ENCODE measurements at regions not wholly inside any gene's neighbourhood (a gene's known extent, or its start where the extent isn't known, plus 50 kb on each side); places are given as distances from the start of the nearest gene placed in this dataset.

- no peak overlapping the region for H3K4me3 ChIP-seq (ENCODE audit: low read depth, low read length)
- no peak for TF ChIP-seq CTCF (IDR thresholded peaks at IDR 0.05; ENCODE audit: control insufficient read depth, extremely low read depth, insufficient read depth)
These were observed 345.7 kb downstream of the SLC4A3 start for GRCh38 chr2:219973136-219973535.

GRCh38 chr2:219976871-219977270 lies 349.4 kb downstream of the SLC4A3 start:
- no peak for TF ChIP-seq CTCF (IDR thresholded peaks at IDR 0.05; ENCODE audit: control insufficient read depth, extremely low read depth, insufficient read depth)
- no peak for DNase-seq (ENCODE audit: low read depth)

More at GRCh38 chr2:219973136-219973535, 345.7 kb downstream of the SLC4A3 start:
- no peak for DNase-seq (ENCODE audit: low read depth)

DNA sequence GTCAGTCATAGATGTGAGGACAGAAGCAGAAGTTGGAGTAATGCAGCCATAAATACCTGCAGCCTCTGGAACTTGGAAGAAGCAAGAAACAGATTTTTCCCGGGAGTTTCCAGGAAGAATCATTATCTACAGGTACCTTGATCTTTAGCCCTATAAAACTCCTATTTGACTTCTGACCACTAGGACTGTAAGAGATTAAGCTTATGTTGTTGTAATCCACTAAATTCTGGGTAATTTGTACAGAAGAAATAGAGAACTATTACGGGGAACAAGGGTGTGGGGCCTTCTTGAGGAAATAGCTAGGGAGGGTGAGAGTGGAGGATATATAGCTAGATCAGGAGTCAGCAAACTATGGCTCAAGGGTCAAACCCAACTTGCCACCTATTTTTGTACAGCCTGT lies 353.2 kb downstream of the SLC4A3 start:
- no peak for TF ChIP-seq CTCF (IDR thresholded peaks at IDR 0.05; ENCODE audit: control insufficient read depth, extremely low read depth, insufficient read depth)

More at GRCh38 chr2:219976871-219977270, 349.4 kb downstream of the SLC4A3 start:
- H3K4me3 ChIP-seq (ENCODE audit: low read depth, low read length): no peak overlapping the region

DNA sequence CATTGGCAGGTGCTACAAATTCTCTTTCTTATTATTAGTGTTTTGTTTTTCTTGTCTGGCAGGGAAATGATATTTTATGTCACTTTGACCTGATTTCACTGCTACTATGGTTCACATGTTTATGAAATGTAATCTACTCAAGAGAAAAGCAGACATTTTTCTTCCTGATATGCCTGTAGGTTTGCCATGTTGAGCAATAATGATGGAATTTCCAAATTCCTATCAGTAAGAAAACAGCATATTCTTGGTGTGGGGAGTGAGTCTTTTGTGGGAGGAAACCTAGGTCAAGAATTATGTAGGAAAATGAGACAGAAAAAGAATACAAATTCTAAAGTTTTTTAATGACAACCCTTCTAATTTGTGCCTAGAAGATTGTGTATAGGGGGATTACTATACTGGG lies 356.4 kb downstream of the SLC4A3 start:
- no peak for DNase-seq (ENCODE audit: low read depth)
- H3K4me3 ChIP-seq (ENCODE audit: low read depth, low read length): no peak overlapping the region
- TF ChIP-seq CTCF (IDR thresholded peaks at IDR 0.05; ENCODE audit: control insufficient read depth, extremely low read depth, insufficient read depth): no peak

More for the DNA sequence above, 353.2 kb downstream of the SLC4A3 start:
- no peak overlapping the region for H3K4me3 ChIP-seq (ENCODE audit: low read depth, low read length)
- no peak for DNase-seq (ENCODE audit: low read depth)

DNA sequence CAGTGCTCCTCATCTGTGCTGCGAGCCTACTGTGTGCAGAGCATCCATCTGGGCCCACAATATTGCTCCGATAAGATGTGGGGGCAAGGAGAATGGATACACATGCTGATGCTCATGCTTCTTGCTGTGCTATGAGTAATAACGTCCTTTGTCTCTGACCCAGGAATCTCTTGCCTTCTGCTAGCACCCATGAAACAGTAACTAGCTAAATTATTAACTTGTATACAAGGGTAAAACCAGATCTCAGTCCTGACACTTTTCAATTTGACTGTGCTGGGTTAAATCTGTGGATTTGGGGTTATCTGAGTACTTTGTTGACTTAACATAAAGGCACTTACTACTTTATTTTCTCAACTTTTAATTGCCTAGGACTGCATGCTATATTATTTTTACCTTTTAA lies 357.6 kb downstream of the SLC4A3 start:
- TF ChIP-seq CTCF (IDR thresholded peaks at IDR 0.05; ENCODE audit: control insufficient read depth, extremely low read depth, insufficient read depth): no peak
- H3K4me3 ChIP-seq (ENCODE audit: low read depth, low read length): no peak overlapping the region
- DNase-seq (ENCODE audit: low read depth): no peak

GRCh38 chr2:219987830-219988229 lies 360.4 kb downstream of the SLC4A3 start:
- no peak for TF ChIP-seq CTCF (IDR thresholded peaks at IDR 0.05; ENCODE audit: control insufficient read depth, extremely low read depth, insufficient read depth)
- DNase-seq (ENCODE audit: low read depth): no peak
- no peak overlapping the region for H3K4me3 ChIP-seq (ENCODE audit: low read depth, low read length)

DNA sequence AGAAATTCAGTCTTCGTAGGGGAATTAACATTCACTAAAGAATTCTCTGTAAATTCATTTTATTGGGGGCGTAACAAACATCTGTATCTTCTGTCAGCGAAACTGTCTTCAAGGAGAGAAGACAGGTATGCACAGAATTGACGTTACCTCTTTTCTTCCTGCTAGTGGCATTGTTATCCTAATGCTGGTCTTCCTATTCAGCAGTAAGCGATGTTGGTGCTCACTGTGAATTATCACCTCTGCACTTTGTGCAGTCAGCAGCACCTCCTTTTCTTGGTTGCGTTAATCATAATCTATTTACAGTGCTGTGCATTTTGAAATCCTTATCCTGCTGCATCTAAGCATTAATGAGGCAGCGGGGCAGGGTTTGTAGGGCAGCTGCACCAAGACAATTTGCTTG lies 362.3 kb downstream of the SLC4A3 start:
- H3K4me3 ChIP-seq (ENCODE audit: low read depth, low read length): no peak overlapping the region
- DNase-seq (ENCODE audit: low read depth): no peak
- no peak for TF ChIP-seq CTCF (IDR thresholded peaks at IDR 0.05; ENCODE audit: control insufficient read depth, extremely low read depth, insufficient read depth)

Data from LNCaP clone FGC (cell line).